ENCODE measurements at regions not wholly inside any gene's neighbourhood (a gene's known extent, or its start where the extent isn't known, plus 50 kb on each side); places are given as distances from the start of the nearest gene placed in this dataset.

GRCh38 chr10:4315551-4315950 lies 510.5 kb upstream of the AKR1E2 start:
- TF ChIP-seq RAD21 (IDR thresholded peaks at IDR 0.05; ENCODE audit: low read depth) (no peak), TEAD4 (IDR thresholded peaks at IDR 0.05) (no peak), TCF12 (IDR thresholded peaks at IDR 0.05; ENCODE audit: low read depth) (no peak), NFIC (IDR thresholded peaks at IDR 0.05) (no peak), USF1 (IDR thresholded peaks at IDR 0.05) (no peak), EGR1 (IDR thresholded peaks at IDR 0.05) (no peak), YY1 (IDR thresholded peaks at IDR 0.05; ENCODE audit: low read depth) (no peak), EP300 (IDR thresholded peaks at IDR 0.05; ENCODE audit: borderline replicate concordance) (no peak), CEBPB (IDR thresholded peaks at IDR 0.05) (no peak), CREB1 (IDR thresholded peaks at IDR 0.05; ENCODE audit: low read depth) (no peak), FOXM1 (IDR thresholded peaks at IDR 0.05; ENCODE audit: borderline replicate concordance, low read depth) (no peak), ZBTB7A (IDR thresholded peaks at IDR 0.05; ENCODE audit: low read depth) (no peak), TAF1 (IDR thresholded peaks at IDR 0.05; ENCODE audit: low read depth) (no peak)
- TF ChIP-seq, protein P1, sequence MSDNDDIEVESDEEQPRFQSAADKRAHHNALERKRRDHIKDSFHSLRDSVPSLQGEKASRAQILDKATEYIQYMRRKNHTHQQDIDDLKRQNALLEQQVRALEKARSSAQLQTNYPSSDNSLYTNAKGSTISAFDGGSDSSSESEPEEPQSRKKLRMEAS (IDR thresholded peaks at IDR 0.05) = no peak
- TF ChIP-seq, protein P2, sequence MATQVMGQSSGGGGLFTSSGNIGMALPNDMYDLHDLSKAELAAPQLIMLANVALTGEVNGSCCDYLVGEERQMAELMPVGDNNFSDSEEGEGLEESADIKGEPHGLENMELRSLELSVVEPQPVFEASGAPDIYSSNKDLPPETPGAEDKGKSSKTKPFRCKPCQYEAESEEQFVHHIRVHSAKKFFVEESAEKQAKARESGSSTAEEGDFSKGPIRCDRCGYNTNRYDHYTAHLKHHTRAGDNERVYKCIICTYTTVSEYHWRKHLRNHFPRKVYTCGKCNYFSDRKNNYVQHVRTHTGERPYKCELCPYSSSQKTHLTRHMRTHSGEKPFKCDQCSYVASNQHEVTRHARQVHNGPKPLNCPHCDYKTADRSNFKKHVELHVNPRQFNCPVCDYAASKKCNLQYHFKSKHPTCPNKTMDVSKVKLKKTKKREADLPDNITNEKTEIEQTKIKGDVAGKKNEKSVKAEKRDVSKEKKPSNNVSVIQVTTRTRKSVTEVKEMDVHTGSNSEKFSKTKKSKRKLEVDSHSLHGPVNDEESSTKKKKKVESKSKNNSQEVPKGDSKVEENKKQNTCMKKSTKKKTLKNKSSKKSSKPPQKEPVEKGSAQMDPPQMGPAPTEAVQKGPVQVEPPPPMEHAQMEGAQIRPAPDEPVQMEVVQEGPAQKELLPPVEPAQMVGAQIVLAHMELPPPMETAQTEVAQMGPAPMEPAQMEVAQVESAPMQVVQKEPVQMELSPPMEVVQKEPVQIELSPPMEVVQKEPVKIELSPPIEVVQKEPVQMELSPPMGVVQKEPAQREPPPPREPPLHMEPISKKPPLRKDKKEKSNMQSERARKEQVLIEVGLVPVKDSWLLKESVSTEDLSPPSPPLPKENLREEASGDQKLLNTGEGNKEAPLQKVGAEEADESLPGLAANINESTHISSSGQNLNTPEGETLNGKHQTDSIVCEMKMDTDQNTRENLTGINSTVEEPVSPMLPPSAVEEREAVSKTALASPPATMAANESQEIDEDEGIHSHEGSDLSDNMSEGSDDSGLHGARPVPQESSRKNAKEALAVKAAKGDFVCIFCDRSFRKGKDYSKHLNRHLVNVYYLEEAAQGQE (IDR thresholded peaks at IDR 0.05; ENCODE audit: low read depth) = no peak

GRCh38 chr10:4313051-4313450 lies 513.0 kb upstream of the AKR1E2 start:
- TF ChIP-seq TAF1 (IDR thresholded peaks at IDR 0.05; ENCODE audit: low read depth) (no peak), EP300 (IDR thresholded peaks at IDR 0.05; ENCODE audit: borderline replicate concordance) (no peak)

- no peak for TF ChIP-seq EP300 (IDR thresholded peaks at IDR 0.05; ENCODE audit: borderline replicate concordance)
- TF ChIP-seq TEAD4 (IDR thresholded peaks at IDR 0.05) = no peak
- TF ChIP-seq, protein P2 (IDR thresholded peaks at IDR 0.05; ENCODE audit: low read depth) = no peak
- TF ChIP-seq RAD21 (IDR thresholded peaks at IDR 0.05; ENCODE audit: low read depth) = no peak
- TF ChIP-seq TAF1 (IDR thresholded peaks at IDR 0.05; ENCODE audit: low read depth) = no peak
- no peak for TF ChIP-seq NFIC (IDR thresholded peaks at IDR 0.05)
- TF ChIP-seq EGR1 (IDR thresholded peaks at IDR 0.05) = no peak
- TF ChIP-seq ZBTB7A (IDR thresholded peaks at IDR 0.05; ENCODE audit: low read depth) = no peak
- TF ChIP-seq, protein P1 (IDR thresholded peaks at IDR 0.05) = no peak
- no peak for TF ChIP-seq FOXM1 (IDR thresholded peaks at IDR 0.05; ENCODE audit: borderline replicate concordance, low read depth)
- TF ChIP-seq CREB1 (IDR thresholded peaks at IDR 0.05; ENCODE audit: low read depth) = no peak
- no peak for TF ChIP-seq CEBPB (IDR thresholded peaks at IDR 0.05)
- TF ChIP-seq TCF12 (IDR thresholded peaks at IDR 0.05; ENCODE audit: low read depth) = no peak
- no peak for TF ChIP-seq USF1 (IDR thresholded peaks at IDR 0.05)
- TF ChIP-seq YY1 (IDR thresholded peaks at IDR 0.05; ENCODE audit: low read depth) = no peak
These were observed 513.8 kb upstream of the AKR1E2 start for GRCh38 chr10:4312051-4312835.

GRCh38 chr10:4310172-4310571 lies 515.8 kb upstream of the AKR1E2 start:
- no peak for TF ChIP-seq CEBPB (IDR thresholded peaks at IDR 0.05)
- TF ChIP-seq TAF1 (IDR thresholded peaks at IDR 0.05; ENCODE audit: low read depth) = no peak
- TF ChIP-seq, protein P1 (IDR thresholded peaks at IDR 0.05) = no peak
- TF ChIP-seq RAD21 (IDR thresholded peaks at IDR 0.05; ENCODE audit: low read depth) = no peak
- TF ChIP-seq ZBTB7A (IDR thresholded peaks at IDR 0.05; ENCODE audit: low read depth) = no peak
- TF ChIP-seq TCF12 (IDR thresholded peaks at IDR 0.05; ENCODE audit: low read depth) = no peak
- TF ChIP-seq FOXM1 (IDR thresholded peaks at IDR 0.05; ENCODE audit: borderline replicate concordance, low read depth) = no peak

GRCh38 chr10:4307910-4308309 lies 518.1 kb upstream of the AKR1E2 start:
- TF ChIP-seq YY1 (IDR thresholded peaks at IDR 0.05; ENCODE audit: low read depth) (no peak), RAD21 (IDR thresholded peaks at IDR 0.05; ENCODE audit: low read depth) (no peak), CREB1 (IDR thresholded peaks at IDR 0.05; ENCODE audit: low read depth) (no peak), NFIC (IDR thresholded peaks at IDR 0.05) (no peak), FOXM1 (IDR thresholded peaks at IDR 0.05; ENCODE audit: borderline replicate concordance, low read depth) (no peak), TEAD4 (IDR thresholded peaks at IDR 0.05) (no peak), USF1 (IDR thresholded peaks at IDR 0.05) (no peak), ZBTB7A (IDR thresholded peaks at IDR 0.05; ENCODE audit: low read depth) (no peak), EGR1 (IDR thresholded peaks at IDR 0.05) (no peak), CEBPB (IDR thresholded peaks at IDR 0.05) (no peak), TCF12 (IDR thresholded peaks at IDR 0.05; ENCODE audit: low read depth) (no peak), TAF1 (IDR thresholded peaks at IDR 0.05; ENCODE audit: low read depth) (no peak), EP300 (IDR thresholded peaks at IDR 0.05; ENCODE audit: borderline replicate concordance) (no peak)
- TF ChIP-seq, protein P1 (IDR thresholded peaks at IDR 0.05) = no peak
- TF ChIP-seq, protein P2 (IDR thresholded peaks at IDR 0.05; ENCODE audit: low read depth) = no peak

All from Ishikawa (cell line).